Skin epidermis (tissue), 12 donors: ENCODE measurements at regions not wholly inside any gene's neighbourhood (a gene's known extent, or its start where the extent isn't known, plus 50 kb on each side); places are given as distances from the start of the nearest gene placed in this dataset.
"Not testable (repeated sequence)": the region's sequence is repeated elsewhere in the genome, so short reads cannot be mapped to it uniquely, and the experiment has no call there.

ENCODE experiments used
- H3K27ac ChIP-seq, 21 experiments: fragments of 200-600 bp; sonication (generic) in 11 of 21; one replicate each; pipeline ENCODE4 v1.5.0; 2020; ENCODE audit warnings: mild to moderate bottlenecking in 3 of 21, inconsistent platforms in 2 of 21, moderate library complexity in 2 of 21
- H3K4me3 ChIP-seq, 7 experiments: fragments of 200-600 bp; sonication (generic) in 2 of 7; one replicate each; pipeline ENCODE4 v1.5.0; 2020; ENCODE audit warnings: inconsistent platforms in 2 of 7, mild to moderate bottlenecking in 2 of 7, moderate library complexity in 1 of 7

- Histone ChIP-seq H3K4me3 (no peak overlapping the region), H3K27ac (no peak overlapping the region)
These were observed 1284.5 kb downstream of the SLITRK1 start for GRCh38 chr13:82597747-82598146.

GRCh38 chr13:82593239-82593638 is 1289.0 kb downstream of the SLITRK1 start:
- Histone ChIP-seq H3K4me3 (no peak overlapping the region), H3K27ac (no peak overlapping the region)

DNA sequence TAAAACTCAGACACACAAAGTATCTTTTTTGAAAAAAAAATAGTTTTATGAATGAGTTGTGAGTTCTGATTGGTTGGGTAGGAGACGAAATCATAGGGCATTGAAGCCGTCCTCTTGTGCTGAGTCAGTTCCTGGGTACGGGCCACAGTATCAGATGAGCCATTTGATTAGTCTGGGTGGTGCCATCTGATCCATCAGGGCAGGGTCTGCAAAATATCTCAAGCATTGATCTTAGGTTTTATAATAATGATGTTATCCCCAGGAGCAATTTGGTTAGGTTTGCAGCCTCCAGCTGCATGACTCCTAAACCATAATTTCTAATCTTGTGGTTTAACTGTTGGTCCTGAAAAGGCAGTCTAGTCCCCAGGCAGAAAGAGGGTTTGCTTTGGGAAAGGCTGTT is 1310.6 kb downstream of the SLITRK1 start:
- Histone ChIP-seq H3K4me3 (no peak overlapping the region), H3K27ac (no peak overlapping the region)

DNA sequence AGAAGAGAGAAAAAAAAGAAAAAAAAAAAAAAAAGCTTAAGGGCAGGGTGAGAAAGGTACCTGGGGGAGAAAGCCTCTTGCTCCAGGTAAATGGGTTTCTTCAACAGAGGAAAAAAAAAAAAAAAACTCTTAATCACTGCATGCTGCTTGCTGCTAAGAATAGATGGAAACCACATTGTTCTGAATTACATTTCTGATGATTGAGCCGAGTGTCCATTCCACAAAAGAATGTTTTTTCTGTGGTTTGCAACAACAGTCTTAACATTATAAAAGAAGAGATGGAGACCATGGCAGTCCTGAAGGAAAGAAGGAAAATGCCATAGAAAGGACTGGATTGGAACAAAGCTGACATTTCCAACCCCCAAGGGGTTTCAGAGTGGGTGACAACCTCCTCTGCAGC is 1312.7 kb downstream of the SLITRK1 start:
- H3K27ac ChIP-seq, result no peak overlapping the region
- H3K4me3 ChIP-seq, result no peak overlapping the region

- no peak overlapping the region for H3K27ac ChIP-seq
- no peak overlapping the region for H3K4me3 ChIP-seq
These were observed 1315.4 kb downstream of the SLITRK1 start for GRCh38 chr13:82566864-82567263.

DNA sequence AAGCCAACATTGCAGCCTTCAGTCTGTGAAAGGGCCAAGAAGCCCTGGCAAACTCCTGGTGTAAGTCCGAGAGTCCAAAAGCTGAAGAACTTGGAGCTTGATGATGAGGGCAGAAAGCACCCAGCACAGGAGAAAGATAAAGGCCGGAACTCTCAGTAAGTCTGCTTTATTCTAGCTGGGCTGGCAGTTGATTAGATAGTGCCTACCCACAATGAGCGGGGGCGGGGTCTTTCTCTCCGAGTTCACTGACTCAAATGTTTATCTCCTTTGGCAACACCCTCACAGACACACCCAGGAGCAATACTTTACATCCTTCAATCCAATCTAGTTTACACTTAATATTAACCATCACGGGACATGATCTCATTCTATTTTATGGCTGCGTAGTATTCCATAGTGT is 1317.1 kb downstream of the SLITRK1 start:
- Histone ChIP-seq H3K4me3 (no peak overlapping the region), H3K27ac (no peak overlapping the region)

- Histone ChIP-seq H3K4me3 (no peak overlapping the region), H3K27ac (no peak overlapping the region)
These were observed 1321.4 kb downstream of the SLITRK1 start for GRCh38 chr13:82560889-82561288.

DNA sequence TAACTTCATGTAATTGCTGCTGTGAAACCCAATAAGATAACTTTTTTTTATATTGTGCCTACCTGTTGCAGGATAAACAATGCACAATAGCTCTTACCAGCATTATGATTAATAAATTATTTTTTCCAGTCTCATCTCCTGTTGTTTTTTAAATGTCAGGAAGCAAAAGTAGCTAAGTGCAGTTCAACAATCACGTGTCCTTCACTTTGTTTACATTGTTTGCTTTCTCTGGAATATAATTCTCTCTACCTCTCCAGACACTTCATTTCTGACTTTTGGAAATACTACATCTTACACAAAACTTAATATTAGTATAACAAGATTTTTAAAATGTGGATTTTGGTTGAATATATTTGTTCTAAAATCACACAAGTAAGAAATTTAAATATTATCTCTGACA is 1359.4 kb downstream of the SLITRK1 start:
- no peak overlapping the region for H3K27ac ChIP-seq
- H3K4me3 ChIP-seq, result no peak overlapping the region

DNA sequence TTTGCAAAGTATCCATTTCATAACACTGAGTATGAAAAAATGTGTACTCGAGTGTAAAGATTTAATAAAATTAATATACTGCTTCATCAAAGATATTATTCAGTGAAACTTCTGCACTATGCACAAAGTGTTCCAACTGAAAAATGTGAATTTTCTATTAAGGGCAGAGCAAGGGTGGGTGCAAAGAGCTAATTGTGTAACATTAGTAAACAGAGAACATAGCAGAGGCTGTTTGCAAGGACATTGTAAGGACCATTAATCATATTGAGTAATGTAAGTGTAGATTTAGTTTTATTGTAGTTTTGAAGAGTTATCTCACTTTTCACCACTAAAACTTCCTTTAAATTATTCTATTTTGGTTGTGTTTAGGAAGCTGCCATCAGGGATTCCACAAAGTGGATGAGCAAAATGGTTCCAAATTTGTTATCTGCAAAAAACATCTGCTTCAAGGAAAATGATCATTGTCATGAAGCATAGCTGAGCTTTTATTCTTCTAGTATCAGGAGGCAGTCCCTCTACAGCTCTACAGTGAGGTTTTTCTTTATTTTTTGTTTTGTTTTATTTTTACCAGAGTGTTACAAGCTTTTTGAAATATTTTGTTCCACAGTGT is 1375.4 kb downstream of the SLITRK1 start:
- H3K4me3 ChIP-seq, result no peak overlapping the region
- no peak overlapping the region for H3K27ac ChIP-seq

DNA sequence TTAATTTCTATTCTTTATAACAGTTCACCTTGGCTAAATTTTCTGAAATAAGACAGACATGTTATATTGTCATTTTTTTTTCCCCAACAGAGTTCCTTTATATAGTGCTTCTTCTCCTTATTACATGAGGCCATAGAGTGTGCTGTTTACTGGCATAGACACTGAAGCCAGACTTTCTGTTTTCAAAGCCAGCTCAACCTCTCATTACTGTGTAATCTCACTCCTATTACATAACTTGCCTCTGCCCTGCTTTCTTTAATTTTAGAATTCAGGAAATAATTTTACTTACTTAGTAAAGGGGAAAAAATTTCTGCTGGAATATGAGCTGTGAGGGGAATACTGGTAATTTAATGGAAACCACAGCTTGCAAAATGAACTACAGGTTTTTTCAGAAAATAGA is 1380.4 kb downstream of the SLITRK1 start:
- H3K4me3 ChIP-seq, result no peak overlapping the region
- no peak overlapping the region for H3K27ac ChIP-seq

DNA sequence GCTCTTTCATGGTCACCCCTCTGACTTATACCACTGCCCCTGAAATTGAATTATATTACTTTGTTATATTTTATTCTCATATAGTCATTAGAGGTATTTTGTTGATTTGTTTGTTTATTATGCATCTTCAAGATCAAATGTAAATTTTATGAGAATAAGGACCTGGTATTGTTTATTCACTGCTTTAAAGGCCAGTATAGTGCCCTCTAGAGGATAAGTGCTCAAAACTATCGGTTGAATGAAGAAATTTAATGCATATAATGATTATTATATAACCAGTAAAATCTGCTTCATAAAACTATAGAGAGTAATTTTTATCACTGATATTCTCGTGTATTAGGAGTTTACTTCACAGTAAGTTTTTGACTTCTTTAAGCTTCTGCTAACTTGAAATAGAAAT is 1401.9 kb downstream of the SLITRK1 start:
- Histone ChIP-seq H3K27ac (no peak overlapping the region), H3K4me3 (no peak overlapping the region)

DNA sequence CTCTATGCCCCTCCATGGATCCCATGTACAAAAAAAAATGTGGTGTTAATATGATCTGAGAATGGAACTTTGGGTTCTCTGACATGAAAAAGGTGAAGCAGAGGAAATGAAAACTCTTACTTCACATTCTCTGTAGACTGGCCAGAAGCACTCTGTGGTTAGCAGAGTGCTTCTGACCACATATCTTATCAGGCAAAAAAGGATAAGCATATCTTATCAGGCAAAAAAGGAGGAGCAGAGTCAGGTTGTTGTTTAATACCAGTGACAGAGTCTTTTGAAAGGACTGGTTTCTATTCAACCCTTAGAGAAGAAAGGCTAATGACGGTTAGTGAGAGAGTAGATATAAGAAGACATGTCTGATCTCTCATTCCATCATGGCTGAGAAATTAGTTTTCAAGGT is 1404.8 kb downstream of the SLITRK1 start:
- no peak overlapping the region for H3K27ac ChIP-seq

GRCh38 chr13:82467626-82468025 is 1414.6 kb downstream of the SLITRK1 start:
- no peak overlapping the region for H3K4me3 ChIP-seq
- no peak overlapping the region for H3K27ac ChIP-seq

More for the DNA sequence above, 1404.8 kb downstream of the SLITRK1 start:
- H3K4me3 ChIP-seq, result no peak overlapping the region

GRCh38 chr13:82459575-82459974 is 1422.7 kb downstream of the SLITRK1 start:
- H3K27ac ChIP-seq, H3K4me3 ChIP-seq: not testable (repeated sequence)

GRCh38 chr13:82458169-82458568 is 1424.1 kb downstream of the SLITRK1 start:
- no peak overlapping the region for H3K4me3 ChIP-seq
- no peak overlapping the region for H3K27ac ChIP-seq

DNA sequence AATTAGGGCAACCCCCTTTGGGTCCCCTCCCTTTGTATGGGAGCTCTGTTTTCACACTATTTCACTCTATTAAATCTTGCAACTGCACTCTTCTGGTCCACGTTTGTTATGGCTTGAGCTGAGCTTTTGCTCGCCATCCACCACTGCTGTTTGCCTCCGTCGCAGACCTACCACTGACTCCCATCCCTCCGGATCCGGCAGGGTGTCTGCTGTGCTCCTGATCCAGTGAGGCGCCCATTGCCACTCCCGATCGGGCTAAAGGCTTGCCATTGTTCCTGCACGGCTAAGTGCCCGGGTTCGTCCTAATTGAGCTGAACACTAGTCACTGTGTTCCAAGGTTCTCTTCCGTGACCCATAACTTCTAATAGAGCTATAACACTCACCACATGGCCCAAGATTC is 1424.7 kb downstream of the SLITRK1 start:
- H3K27ac ChIP-seq, H3K4me3 ChIP-seq: not testable (repeated sequence)

DNA sequence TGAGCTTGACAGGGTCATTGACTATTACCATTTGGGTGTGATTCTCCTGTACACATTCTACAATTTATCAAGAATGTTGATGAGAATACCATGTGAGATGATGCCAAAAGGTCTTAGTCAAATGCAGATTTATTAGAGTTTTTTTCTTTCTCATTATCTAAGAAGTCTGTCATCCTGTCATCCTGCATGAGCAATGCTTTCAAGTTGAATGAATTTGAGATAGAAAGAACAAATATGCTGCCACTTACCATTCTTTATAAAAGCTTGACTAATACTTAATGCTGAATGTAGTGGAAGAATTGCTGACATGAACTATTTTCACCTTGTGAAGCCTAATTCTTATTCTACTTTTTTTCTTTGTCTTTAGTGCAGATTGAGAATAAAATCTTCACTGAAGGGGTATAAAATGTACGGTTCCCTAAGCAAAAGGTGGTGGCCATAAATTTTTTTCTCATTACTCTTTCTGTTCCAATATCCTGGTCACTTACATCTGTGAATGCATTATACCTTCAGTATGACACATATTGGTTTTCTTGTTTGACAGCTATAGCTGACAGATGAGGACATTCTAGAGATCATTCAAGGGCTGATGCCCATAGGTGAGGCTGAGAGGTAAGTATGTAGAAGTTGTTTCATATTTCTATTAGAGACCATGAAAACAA is 1434.7 kb downstream of the SLITRK1 start:
- Histone ChIP-seq H3K27ac (no peak overlapping the region), H3K4me3 (no peak overlapping the region)

- H3K4me3 ChIP-seq, result no peak overlapping the region
- H3K27ac ChIP-seq, result no peak overlapping the region
These were observed 1442.9 kb downstream of the SLITRK1 start for GRCh38 chr13:82439159-82439904.

DNA sequence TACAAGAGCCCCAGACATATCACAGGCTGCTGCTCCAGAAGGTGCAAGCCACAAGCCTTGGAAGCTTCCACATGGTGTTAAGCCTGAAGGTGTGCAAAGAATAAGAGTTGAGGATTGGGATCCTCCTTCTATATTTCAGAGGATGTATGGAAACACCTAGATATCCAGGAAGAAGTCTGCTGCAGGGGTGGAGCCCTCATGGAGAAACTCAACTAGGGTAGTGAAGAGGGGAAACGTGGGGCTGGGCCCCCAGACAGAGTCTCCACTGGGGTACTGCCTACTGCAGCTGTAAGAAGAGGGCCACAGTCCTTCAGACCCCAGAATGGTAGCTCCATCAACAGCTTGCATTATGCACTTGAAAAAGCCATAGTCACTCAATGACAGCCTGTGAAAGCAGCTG is 1444.0 kb downstream of the SLITRK1 start:
- Histone ChIP-seq H3K27ac (no peak overlapping the region), H3K4me3 (no peak overlapping the region)

DNA sequence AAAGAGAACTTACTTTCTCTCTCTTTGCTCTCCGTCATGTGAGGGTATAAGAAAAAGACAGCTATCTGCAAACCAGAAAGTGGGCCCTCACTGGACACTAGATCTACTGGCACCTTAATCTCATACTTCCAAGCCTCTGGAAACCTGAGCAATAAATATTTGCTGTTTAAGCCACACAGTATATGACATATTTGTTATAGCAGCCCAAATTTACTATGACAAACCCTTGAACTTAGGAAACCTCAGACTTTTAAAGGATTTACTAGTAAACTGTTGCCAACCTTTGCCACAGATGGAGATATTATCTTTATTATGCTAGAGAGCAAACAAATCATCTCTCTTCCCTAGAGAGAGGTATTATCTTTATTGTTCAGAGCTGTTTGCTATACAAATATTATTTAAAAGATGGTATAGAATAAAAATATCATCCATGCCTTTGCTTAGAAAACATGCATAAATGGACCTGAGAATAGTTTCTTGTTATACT is 1446.1 kb downstream of the SLITRK1 start:
- Histone ChIP-seq H3K27ac (no peak overlapping the region), H3K4me3 (no peak overlapping the region)

GRCh38 chr13:82432949-82433348 is 1449.3 kb downstream of the SLITRK1 start:
- no peak overlapping the region for H3K27ac ChIP-seq
- H3K4me3 ChIP-seq, result no peak overlapping the region
